ENCODE measurements at regions not wholly inside any gene's neighbourhood (a gene's known extent, or its start where the extent isn't known, plus 50 kb on each side); places are given as distances from the start of the nearest gene placed in this dataset.

DNA sequence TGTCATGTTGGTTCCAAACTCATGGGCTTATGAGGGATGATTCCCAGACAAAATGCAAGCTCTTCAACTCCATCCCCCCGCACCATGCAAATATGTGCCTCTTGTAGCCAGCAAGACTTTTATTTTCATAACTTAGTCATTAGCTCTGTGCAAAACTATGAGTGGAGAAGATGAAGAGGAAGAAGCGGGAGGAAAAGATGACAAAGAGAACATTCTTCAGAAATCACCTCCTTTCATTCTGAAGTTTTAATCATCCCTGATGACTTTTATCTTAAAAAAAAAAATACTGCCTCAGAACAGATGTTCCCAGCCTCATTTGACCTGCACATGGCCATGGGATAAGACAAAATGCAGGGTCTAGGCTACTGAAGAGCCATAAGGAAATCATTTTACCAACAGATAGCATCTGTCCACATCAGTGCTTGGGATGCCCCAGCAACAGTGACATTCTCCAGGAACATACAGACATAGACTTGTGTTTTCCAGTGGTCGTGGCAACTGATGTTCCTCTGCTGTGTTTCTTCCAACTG lies 145.5 kb downstream of the WNT5A start:
- Histone ChIP-seq H3F3A (ENCODE audit: insufficient read depth, low read length) (no peaks in the 10 kb centered on the region), H3K27ac (ENCODE audit: low read depth, low read length, poor library complexity, severe bottlenecking) (no peak overlapping the region), H3K9me2 (ENCODE audit: low read depth, low read length) (no peaks in the 10 kb centered on the region), H3K9me3 (ENCODE audit: low read length) (no peaks in the 10 kb centered on the region), H4K20me1 (ENCODE audit: insufficient read depth, low read length) (no peaks in the 10 kb centered on the region), H2AFZ (ENCODE audit: low read length) (no peak overlapping the region), H3K4me3 (ENCODE audit: low read depth, low read length, poor library complexity, severe bottlenecking) (no peak overlapping the region), H3K27me3 (ENCODE audit: insufficient read depth, low read length) (no peaks in the 10 kb centered on the region), H3K4me1 (ENCODE audit: insufficient read depth, low read length, severe bottlenecking) (no peaks in the 10 kb centered on the region), H3K9ac (ENCODE audit: low read length) (no peak overlapping the region), H3K4me2 (ENCODE audit: low read length) (no peak overlapping the region), H3K79me2 (ENCODE audit: insufficient read depth, low read length) (no peaks in the 10 kb centered on the region), H3K36me3 (ENCODE audit: insufficient read depth, low read length) (no peaks in the 10 kb centered on the region)
- TF ChIP-seq, protein P1, sequence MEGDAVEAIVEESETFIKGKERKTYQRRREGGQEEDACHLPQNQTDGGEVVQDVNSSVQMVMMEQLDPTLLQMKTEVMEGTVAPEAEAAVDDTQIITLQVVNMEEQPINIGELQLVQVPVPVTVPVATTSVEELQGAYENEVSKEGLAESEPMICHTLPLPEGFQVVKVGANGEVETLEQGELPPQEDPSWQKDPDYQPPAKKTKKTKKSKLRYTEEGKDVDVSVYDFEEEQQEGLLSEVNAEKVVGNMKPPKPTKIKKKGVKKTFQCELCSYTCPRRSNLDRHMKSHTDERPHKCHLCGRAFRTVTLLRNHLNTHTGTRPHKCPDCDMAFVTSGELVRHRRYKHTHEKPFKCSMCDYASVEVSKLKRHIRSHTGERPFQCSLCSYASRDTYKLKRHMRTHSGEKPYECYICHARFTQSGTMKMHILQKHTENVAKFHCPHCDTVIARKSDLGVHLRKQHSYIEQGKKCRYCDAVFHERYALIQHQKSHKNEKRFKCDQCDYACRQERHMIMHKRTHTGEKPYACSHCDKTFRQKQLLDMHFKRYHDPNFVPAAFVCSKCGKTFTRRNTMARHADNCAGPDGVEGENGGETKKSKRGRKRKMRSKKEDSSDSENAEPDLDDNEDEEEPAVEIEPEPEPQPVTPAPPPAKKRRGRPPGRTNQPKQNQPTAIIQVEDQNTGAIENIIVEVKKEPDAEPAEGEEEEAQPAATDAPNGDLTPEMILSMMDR (IDR thresholded peaks at IDR 0.05; ENCODE audit: low read length) = no peak
- no peak for TF ChIP-seq EZH2 (IDR thresholded peaks at IDR 0.05; ENCODE audit: borderline replicate concordance, low read length)

GRCh38 chr3:55339819-55340218 lies 147.3 kb downstream of the WNT5A start:
- H3K79me2 ChIP-seq (ENCODE audit: insufficient read depth, low read length) = no peaks in the 10 kb centered on the region
- no peak overlapping the region for H3K27ac ChIP-seq (ENCODE audit: low read depth, low read length, poor library complexity, severe bottlenecking)
- no peak overlapping the region for H3K4me2 ChIP-seq (ENCODE audit: low read length)
- no peak overlapping the region for H3K4me3 ChIP-seq (ENCODE audit: low read depth, low read length, poor library complexity, severe bottlenecking)
- H3K9me3 ChIP-seq (ENCODE audit: low read length) = no peaks in the 10 kb centered on the region
- H3K9me2 ChIP-seq (ENCODE audit: low read depth, low read length) = no peaks in the 10 kb centered on the region
- no peaks in the 10 kb centered on the region for H3K4me1 ChIP-seq (ENCODE audit: insufficient read depth, low read length, severe bottlenecking)
- H3K27me3 ChIP-seq (ENCODE audit: insufficient read depth, low read length) = no peaks in the 10 kb centered on the region
- H2AFZ ChIP-seq (ENCODE audit: low read length) = no peak overlapping the region
- no peak overlapping the region for H3K9ac ChIP-seq (ENCODE audit: low read length)
- H3K36me3 ChIP-seq (ENCODE audit: insufficient read depth, low read length) = no peaks in the 10 kb centered on the region
- H3F3A ChIP-seq (ENCODE audit: insufficient read depth, low read length) = no peaks in the 10 kb centered on the region
- TF ChIP-seq EZH2 (IDR thresholded peaks at IDR 0.05; ENCODE audit: borderline replicate concordance, low read length) = no peak
- no peaks in the 10 kb centered on the region for H4K20me1 ChIP-seq (ENCODE audit: insufficient read depth, low read length)

DNA sequence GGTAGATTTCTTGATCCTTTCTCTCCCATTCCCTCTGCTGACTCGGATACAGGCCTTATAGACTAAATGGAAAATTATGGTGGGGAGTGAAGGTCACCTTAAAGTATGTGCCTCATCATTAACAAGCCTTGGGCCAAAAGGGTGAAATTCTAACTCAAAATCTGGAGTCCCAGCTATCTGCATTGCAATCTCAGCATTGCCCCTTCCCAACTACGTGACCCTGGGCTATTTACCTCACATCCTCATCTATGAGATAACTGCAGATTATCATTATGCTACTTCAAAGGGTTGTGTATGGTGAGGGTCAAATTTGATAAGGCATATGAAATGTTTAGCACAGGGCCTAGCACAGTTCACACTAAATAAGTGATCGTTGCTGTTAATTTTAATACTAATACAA lies 147.7 kb downstream of the WNT5A start:
- TF ChIP-seq EZH2 (IDR thresholded peaks at IDR 0.05; ENCODE audit: borderline replicate concordance, low read length) = no peak
- TF ChIP-seq, protein P1 (IDR thresholded peaks at IDR 0.05; ENCODE audit: low read length) = no peak
- Histone ChIP-seq H3K9me2 (ENCODE audit: low read depth, low read length) (no peaks in the 10 kb centered on the region), H3K9me3 (ENCODE audit: low read length) (no peaks in the 10 kb centered on the region), H3K27me3 (ENCODE audit: insufficient read depth, low read length) (no peaks in the 10 kb centered on the region), H3K4me1 (ENCODE audit: insufficient read depth, low read length, severe bottlenecking) (no peaks in the 10 kb centered on the region), H3K36me3 (ENCODE audit: insufficient read depth, low read length) (no peaks in the 10 kb centered on the region), H3K79me2 (ENCODE audit: insufficient read depth, low read length) (no peaks in the 10 kb centered on the region), H3K4me2 (ENCODE audit: low read length) (no peak overlapping the region), H4K20me1 (ENCODE audit: insufficient read depth, low read length) (no peaks in the 10 kb centered on the region), H3K9ac (ENCODE audit: low read length) (no peak overlapping the region), H3K4me3 (ENCODE audit: low read depth, low read length, poor library complexity, severe bottlenecking) (no peak overlapping the region), H3K27ac (ENCODE audit: low read depth, low read length, poor library complexity, severe bottlenecking) (no peak overlapping the region), H3F3A (ENCODE audit: insufficient read depth, low read length) (no peaks in the 10 kb centered on the region), H2AFZ (ENCODE audit: low read length) (no peak overlapping the region)

DNA sequence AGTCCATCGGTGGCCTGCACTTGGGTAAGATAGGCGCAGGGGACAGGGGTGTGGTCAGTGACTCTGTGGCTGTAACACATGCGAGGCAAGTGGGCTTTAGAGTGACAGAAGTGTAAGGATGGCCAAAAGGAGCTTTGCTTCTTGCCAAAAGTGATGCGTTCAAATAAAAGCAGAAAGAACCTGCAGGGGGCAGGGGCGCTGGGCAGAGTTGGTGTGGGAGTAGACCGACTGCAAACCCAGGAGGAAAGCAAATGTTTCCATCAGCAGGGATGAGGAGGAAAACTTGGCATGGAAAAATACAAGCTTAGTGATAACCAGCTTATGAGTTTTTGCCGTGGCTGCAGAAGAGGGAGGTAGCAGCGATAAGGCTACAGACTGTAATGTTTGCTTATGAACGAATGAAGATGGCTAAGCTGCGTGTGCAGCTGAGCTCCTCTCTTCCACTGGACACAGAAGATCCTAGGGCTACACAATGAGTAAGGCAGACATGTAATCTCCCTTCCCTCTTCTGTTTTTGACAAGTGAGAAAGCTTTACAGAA lies 149.4 kb downstream of the WNT5A start:
- Histone ChIP-seq H3K4me1 (ENCODE audit: insufficient read depth, low read length, severe bottlenecking) (no peaks in the 10 kb centered on the region), H3K27me3 (ENCODE audit: insufficient read depth, low read length) (no peaks in the 10 kb centered on the region), H3K9ac (ENCODE audit: low read length) (no peak overlapping the region), H3K27ac (ENCODE audit: low read depth, low read length, poor library complexity, severe bottlenecking) (no peak overlapping the region), H3K36me3 (ENCODE audit: insufficient read depth, low read length) (no peaks in the 10 kb centered on the region), H3K79me2 (ENCODE audit: insufficient read depth, low read length) (no peaks in the 10 kb centered on the region), H3K4me3 (ENCODE audit: low read depth, low read length, poor library complexity, severe bottlenecking) (no peak overlapping the region), H4K20me1 (ENCODE audit: insufficient read depth, low read length) (no peaks in the 10 kb centered on the region), H3K9me3 (ENCODE audit: low read length) (no peaks in the 10 kb centered on the region), H2AFZ (ENCODE audit: low read length) (no peak overlapping the region), H3K9me2 (ENCODE audit: low read depth, low read length) (no peaks in the 10 kb centered on the region), H3K4me2 (ENCODE audit: low read length) (no peak overlapping the region), H3F3A (ENCODE audit: insufficient read depth, low read length) (no peaks in the 10 kb centered on the region)
- TF ChIP-seq, protein P1 (IDR thresholded peaks at IDR 0.05; ENCODE audit: low read length) = no peak
- no peak for TF ChIP-seq EZH2 (IDR thresholded peaks at IDR 0.05; ENCODE audit: borderline replicate concordance, low read length)

Data from OCI-LY1 (cell line).